Heart left ventricle (tissue), 16 donors: ENCODE measurements at regions not wholly inside any gene's neighbourhood (a gene's known extent, or its start where the extent isn't known, plus 50 kb on each side); places are given as distances from the start of the nearest gene placed in this dataset.

Experiments used
- ATAC-seq, 4 donors: fragments of 200-7000 bp; cut with Tn5 transposase; one replicate each; pipeline ENCODE4 v1.9.1; 2020 to 2022; ENCODE audit warnings: moderate library complexity in 4 of 4, mild to moderate bottlenecking in 3 of 4, moderate number of reproducible peaks in 1 of 4
- DNase-seq, 5 donors: peaks; one replicate each; pipeline ENCODE4 v3.0.0-alpha.2; 2020
- H3K27ac ChIP-seq, 12 donors: fragments of 200-600 bp; sonication (generic) in 4 of 12; one replicate each; pipeline versions ENCODE4 v1.5.0 to v1.8.0; 2016 to 2022; ENCODE audit warnings: mild to moderate bottlenecking in 2 of 12
- H3K27me3 ChIP-seq, 9 donors: fragments of 200-600 bp; sonication (generic) in 2 of 9; one replicate each; pipeline versions ENCODE4 v1.5.1 to v1.8.0; 2016 to 2022; ENCODE audit warnings: mild to moderate bottlenecking in 3 of 9
- H3K36me3 ChIP-seq, 9 donors: fragments of 200-600 bp; sonication (generic) in 2 of 9; one replicate each; pipeline versions ENCODE4 v1.5.0 to v1.8.0; 2018 to 2022; ENCODE audit warnings: mild to moderate bottlenecking in 2 of 9
- H3K4me1 ChIP-seq, 12 donors: fragments of 200-600 bp; sonication (generic) in 4 of 12; one replicate each; pipeline versions ENCODE4 v1.5.0 to v1.8.0; 2016 to 2022; ENCODE audit warnings: mild to moderate bottlenecking in 3 of 12
- H3K4me3 ChIP-seq, 12 donors: fragments of 200-600 bp; sonication (generic) in 4 of 12; one replicate each; pipeline versions ENCODE4 v1.5.0 to v1.8.0; 2017 to 2022; ENCODE audit warnings: mild to moderate bottlenecking in 9 of 12, moderate library complexity in 4 of 12
- H3K9me3 ChIP-seq, 12 donors: fragments of 200-600 bp; sonication (generic) in 4 of 12; one replicate each; pipeline versions ENCODE4 v1.5.0 to v1.8.0; 2016 to 2022; ENCODE audit warnings: mild to moderate bottlenecking in 1 of 12
- POLR2A ChIP-seq, 2 donors: fragments of 450-650 bp; IDR thresholded peaks; one replicate each; pipeline ENCODE4 v1.6.1; 2017; ENCODE audit warnings: antibody characterized with exemption in 2 of 2, mild to moderate bottlenecking in 2 of 2, moderate library complexity in 2 of 2
- WGBS, 4 donors: extraction: QIAGEN DNeasy Blood & Tissue Kit in 2 of 4; methylation state at CpG; one replicate each; pipeline versions ENCODE4 v1.1.5 to v1.1.7; 2013 to 2018; 5-methylcytosine and 5-hydroxymethylcytosine counted together
- intact Hi-C, 10 donors: fragments of 100-400 bp; cut with DNase I; formaldehyde crosslinking; loops; one replicate each; pipeline versions ENCODE4 v1.11.1 to v1.14.2; 2022
- TF ChIP-seq, protein P1 (sequence below), 12 donors: fragments of 200-600 bp; sonication (generic) in 4 of 12; IDR thresholded peaks; one replicate each; pipeline versions ENCODE4 v1.5.0 to v1.8.0; 2018 to 2022; ENCODE audit warnings: antibody characterized with exemption in 12 of 12, mild to moderate bottlenecking in 5 of 12
- donor health status: ischemic (EF 13 %, LVEDD 7.1; RV severe dilation, severe dysfunction).
- donor health status: healthy with polysubstance abuse.
- donor health status: DM: no; HTN: yes; CAD: no.
- donor health status: DM: no; HTN: no; CAD: no.
- donor health status: ischemic (EF 25% LVEDD 6.9; RV normal size, moderate dysfunction).
- donor health status: ischemic (EF 25% LVEDD 5.7; RV mildly dilated, moderate dysfunction).
- donor health status: healthy.
- donor health status: DM: yes; HTN: yes; CAD: no.
- donor health status: ischemic (EF 35%, LVEDD 5.7; RV mildly dilated, moderate dysfunction).
- donor health status: nonischemic (EF 11% LVEDD 7.7; RV severe dilation, severe dysfunction).
- donor health status: DM: yes; HTN: yes; CAD: no.
- donor health status: PGD.
- donor health status: ischemic (EF 29% LVEDD 5.4; RV normal size, mild dysfunction).
- donor health status: nonischemic (EF 23%, LVEDD 6.1; RV moderate dilation, normal function).

DNA sequence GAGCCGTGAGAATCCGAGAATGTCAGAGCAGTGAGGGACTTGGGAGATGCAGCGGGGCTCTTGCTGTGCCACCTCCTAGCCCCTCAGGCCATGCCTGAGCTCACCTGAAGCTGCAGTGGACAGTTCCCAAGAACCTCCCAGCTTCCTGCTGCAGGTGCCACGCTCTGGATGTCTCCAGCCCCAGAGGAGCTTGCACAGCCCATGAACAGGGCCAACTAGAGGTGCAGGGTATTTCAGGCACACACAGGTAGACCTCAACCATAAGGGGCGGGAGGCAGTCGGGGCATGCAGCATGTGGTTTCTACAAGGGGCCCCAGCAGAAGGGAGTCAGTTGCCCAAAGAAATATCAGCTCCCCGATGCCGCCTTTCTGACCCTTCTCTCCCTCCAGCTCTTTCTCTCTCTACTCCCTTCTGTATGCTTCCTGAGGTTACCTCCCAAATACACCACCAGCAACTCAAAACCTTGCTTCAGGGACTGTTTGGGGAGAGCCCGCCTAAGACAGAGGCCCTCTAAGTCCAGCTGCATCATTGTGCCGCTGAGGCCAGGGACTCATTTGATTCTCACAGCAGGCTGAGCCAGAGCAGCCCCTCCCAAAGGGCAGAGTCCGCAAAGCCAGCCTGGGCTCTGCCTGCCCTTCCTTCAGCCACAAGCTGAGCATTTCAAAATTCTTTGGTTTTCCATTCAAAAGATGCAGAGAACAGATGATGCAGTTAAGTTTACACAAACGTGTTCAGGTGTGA lies 209.8 kb downstream of the MATN1 start:
- peaks cover 0 to 11% (median 0%) of the 10 kb centered on the region in 9 donors for H3K27me3 ChIP-seq
- no peak for ATAC-seq
- no peak for DNase-seq
- 70 to 79% (median 76%) methylated on average over 11 to 12 of the region's 12 CpGs for WGBS, 4 donors
- H3K4me1 ChIP-seq: no peaks in the 10 kb centered on the region
- no peak overlapping the region for H3K4me3 ChIP-seq
- H3K9me3 ChIP-seq: peaks cover 0 to 2% (median 0%) of the 10 kb centered on the region in 12 donors
- H3K27ac ChIP-seq: no peak overlapping the region
- TF ChIP-seq, protein P1, sequence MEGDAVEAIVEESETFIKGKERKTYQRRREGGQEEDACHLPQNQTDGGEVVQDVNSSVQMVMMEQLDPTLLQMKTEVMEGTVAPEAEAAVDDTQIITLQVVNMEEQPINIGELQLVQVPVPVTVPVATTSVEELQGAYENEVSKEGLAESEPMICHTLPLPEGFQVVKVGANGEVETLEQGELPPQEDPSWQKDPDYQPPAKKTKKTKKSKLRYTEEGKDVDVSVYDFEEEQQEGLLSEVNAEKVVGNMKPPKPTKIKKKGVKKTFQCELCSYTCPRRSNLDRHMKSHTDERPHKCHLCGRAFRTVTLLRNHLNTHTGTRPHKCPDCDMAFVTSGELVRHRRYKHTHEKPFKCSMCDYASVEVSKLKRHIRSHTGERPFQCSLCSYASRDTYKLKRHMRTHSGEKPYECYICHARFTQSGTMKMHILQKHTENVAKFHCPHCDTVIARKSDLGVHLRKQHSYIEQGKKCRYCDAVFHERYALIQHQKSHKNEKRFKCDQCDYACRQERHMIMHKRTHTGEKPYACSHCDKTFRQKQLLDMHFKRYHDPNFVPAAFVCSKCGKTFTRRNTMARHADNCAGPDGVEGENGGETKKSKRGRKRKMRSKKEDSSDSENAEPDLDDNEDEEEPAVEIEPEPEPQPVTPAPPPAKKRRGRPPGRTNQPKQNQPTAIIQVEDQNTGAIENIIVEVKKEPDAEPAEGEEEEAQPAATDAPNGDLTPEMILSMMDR (IDR thresholded peaks at IDR 0.05): no peak
- no peak for TF ChIP-seq POLR2A (IDR thresholded peaks at IDR 0.05)
- intact Hi-C loops: no loop called here
- H3K36me3 ChIP-seq: no peaks in the 10 kb centered on the region

DNA sequence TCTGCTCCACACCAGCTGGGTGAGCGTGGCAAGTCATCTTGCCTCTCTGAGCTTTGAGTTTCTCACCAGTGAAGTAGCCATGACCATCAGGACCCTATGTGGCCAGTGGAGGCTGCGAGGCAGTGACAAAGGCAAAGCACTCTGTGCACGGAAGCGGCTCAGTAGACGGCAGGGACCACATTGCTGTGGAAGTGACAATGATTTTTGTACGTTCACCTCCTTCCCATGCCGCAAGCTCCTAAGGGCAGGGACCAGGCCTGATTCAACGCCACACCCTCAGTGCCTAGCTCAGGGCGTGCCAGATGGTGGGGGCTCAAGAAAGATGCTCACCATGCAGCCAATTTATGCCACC lies 210.5 kb downstream of the MATN1 start:
- intact Hi-C loops: no loop called here
- H3K4me1 ChIP-seq: no peaks in the 10 kb centered on the region
- TF ChIP-seq, protein P1 (IDR thresholded peaks at IDR 0.05): no peak
- TF ChIP-seq POLR2A (IDR thresholded peaks at IDR 0.05): no peak
- no peak for DNase-seq
- no peak for ATAC-seq
- H3K27ac ChIP-seq: no peak overlapping the region
- H3K36me3 ChIP-seq: no peaks in the 10 kb centered on the region
- H3K27me3 ChIP-seq: peaks cover 0 to 11% (median 0%) of the 10 kb centered on the region in 9 donors
- peaks cover 0 to 2% (median 0%) of the 10 kb centered on the region in 12 donors for H3K9me3 ChIP-seq
- H3K4me3 ChIP-seq: no peak overlapping the region
- 86 to 90% (median 88%) methylated on average over 9 of the region's 9 CpGs for WGBS, 4 donors

- DNase-seq (no peak), ATAC-seq (no peak)
Measured at GRCh38 chr1:30511991-30512913, 211.1 kb downstream of the MATN1 start.

More at GRCh38 chr1:30511991-30512913, 211.1 kb downstream of the MATN1 start:
- TF ChIP-seq, protein P1 (IDR thresholded peaks at IDR 0.05): no peak
- TF ChIP-seq POLR2A (IDR thresholded peaks at IDR 0.05): no peak
- Histone ChIP-seq H3K4me3 (no peak overlapping the region), H3K9me3 (peaks cover 0 to 2% (median 0%) of the 10 kb centered on the region in 12 donors), H3K36me3 (no peaks in the 10 kb centered on the region), H3K27me3 (peaks cover 0 to 11% (median 0%) of the 10 kb centered on the region in 9 donors), H3K27ac (no peak overlapping the region), H3K4me1 (no peaks in the 10 kb centered on the region)
- 54 to 62% (median 60%) methylated on average over 13 to 18 of the region's 18 CpGs for WGBS, 4 donors
- intact Hi-C loops: no loop called here
